RWPE1 (cell line): ENCODE measurements at regions not wholly inside any gene's neighbourhood (a gene's known extent, or its start where the extent isn't known, plus 50 kb on each side); places are given as distances from the start of the nearest gene placed in this dataset.

Experiments used
- CTCF ChIA-PET: fragments of 350-600 bp; sonication (Branson Sonifier 250); formaldehyde crosslinking; extraction: SDS; loops from one replicate; lab custom pipeline; 2021; lab: Yijun Ruan, JAX
- POLR2A ChIA-PET: fragments of 400-600 bp; formaldehyde crosslinking; extraction: SDS; loops from one replicate; lab custom pipeline; 2020; ENCODE audit warnings: antibody characterized with exemption; ENCODE audit not compliant: low non-redundant PET; lab: Yijun Ruan, JAX
- DNase-seq: peaks from one replicate; pipeline ENCODE4 v3.0.0; 2012; ENCODE audit warnings: low spot score
- H3K27ac ChIP-seq: fragments of 450-650 bp; 2 replicates; pipeline ENCODE4 v1.5.1; 2017
- CTCF ChIP-seq: fragments of 450-650 bp; conservative IDR thresholded peaks from 2 replicates; pipeline ENCODE4 v1.5.1; 2017; ENCODE audit warnings: low read depth, mild to moderate bottlenecking

DNA sequence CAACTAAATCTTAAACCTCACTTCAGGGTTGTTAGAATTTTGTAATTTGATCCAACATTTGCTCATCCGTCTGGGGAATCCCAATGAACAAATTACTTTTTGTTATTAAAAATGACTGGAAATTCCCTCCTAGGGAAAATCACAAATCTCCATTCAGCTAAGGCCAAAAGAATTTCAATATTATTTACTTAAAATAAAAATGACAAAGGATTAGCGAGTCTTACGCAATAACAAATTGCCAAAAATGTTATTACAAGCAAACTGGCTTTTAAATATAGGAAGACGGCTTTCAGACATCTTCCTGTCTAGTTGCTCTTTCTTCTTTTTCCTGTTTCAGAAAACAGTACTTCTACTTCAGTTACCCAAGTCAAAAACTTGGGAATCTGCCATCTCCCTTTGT is 92.4 kb upstream of the TSPAN8 start:
- DNase-seq = no peak
- CTCF ChIA-PET = interaction anchor here (0.7 kb wide), 1 partner anchor 108 kb away, joined by 3 read pairs; no protein-coding TSS in a partner anchor
- no peak overlapping the region for H3K27ac ChIP-seq
- no peak for TF ChIP-seq CTCF
- POLR2A ChIA-PET = no interaction called here

DNA sequence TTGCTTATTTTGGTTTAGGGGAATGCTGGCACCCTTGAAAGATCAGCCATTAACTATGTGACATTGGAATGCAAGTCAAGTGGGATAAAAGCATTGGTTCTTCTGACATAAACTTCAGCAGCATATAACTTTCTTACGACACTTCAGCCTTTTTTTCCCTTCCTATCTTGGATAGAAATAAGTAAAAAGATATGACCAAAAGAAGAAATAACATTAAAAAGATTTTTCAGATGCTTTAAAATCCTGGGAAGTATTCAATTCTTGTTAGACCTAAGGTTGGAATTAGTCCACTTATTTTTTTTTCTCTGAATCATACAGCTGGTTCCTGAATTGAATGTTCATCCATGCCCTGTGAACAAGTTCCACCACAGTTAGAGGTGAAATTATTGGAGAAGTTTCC is 85.6 kb upstream of the TSPAN8 start:
- CTCF ChIA-PET = no interaction called here
- no peak overlapping the region for H3K27ac ChIP-seq
- DNase-seq = no peak
- POLR2A ChIA-PET = no interaction called here
- no peak for TF ChIP-seq CTCF

- no peak overlapping the region for H3K27ac ChIP-seq
- no peak for DNase-seq
- TF ChIP-seq CTCF = no peak
- ChIA-PET POLR2A (no interaction called here), CTCF (no interaction called here)
Measured at GRCh38 chr12:71242511-71242910, 84.7 kb upstream of the TSPAN8 start.

GRCh38 chr12:71240946-71241345 is 83.1 kb upstream of the TSPAN8 start:
- TF ChIP-seq CTCF = no peak
- CTCF ChIA-PET = no interaction called here
- no peak overlapping the region for H3K27ac ChIP-seq
- DNase-seq = no peak
- POLR2A ChIA-PET = no interaction called here

- ChIA-PET POLR2A (no interaction called here), CTCF (no interaction called here)
- no peak overlapping the region for H3K27ac ChIP-seq
- DNase-seq = no peak
- no peak for TF ChIP-seq CTCF
Measured at GRCh38 chr12:71239731-71240130, 81.9 kb upstream of the TSPAN8 start.

DNA sequence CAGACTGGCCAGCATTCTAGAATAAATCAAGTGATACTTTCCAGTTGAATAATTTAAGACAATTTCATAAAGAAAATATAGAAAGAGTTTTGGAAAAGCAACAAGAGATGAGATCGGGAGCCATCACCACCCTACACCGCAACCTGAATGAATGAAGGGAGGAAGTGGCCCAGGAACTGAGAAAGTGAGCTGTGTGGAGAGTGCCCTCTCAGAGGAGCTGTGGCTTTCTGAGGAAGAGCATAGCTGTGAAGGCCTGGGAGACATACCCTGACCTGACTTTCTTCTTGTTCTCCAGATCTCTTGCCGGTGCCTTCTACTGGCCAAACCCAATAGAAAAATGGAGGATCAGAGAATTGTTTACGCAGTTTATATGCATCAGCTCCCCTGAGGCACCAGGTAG is 79.3 kb upstream of the TSPAN8 start:
- ChIA-PET POLR2A (no interaction called here), CTCF (no interaction called here)
- no peak for DNase-seq
- H3K27ac ChIP-seq = no peak overlapping the region
- no peak for TF ChIP-seq CTCF

GRCh38 chr12:71236133-71236660 is 78.4 kb upstream of the TSPAN8 start:
- DNase-seq = no peak
- no peak overlapping the region for H3K27ac ChIP-seq
- POLR2A ChIA-PET = no interaction called here
- TF ChIP-seq CTCF = no peak
- CTCF ChIA-PET = no interaction called here
